GM23338 (cell line): ENCODE measurements at regions not wholly inside any gene's neighbourhood (a gene's known extent, or its start where the extent isn't known, plus 50 kb on each side); places are given as distances from the start of the nearest gene placed in this dataset.

ENCODE experiments used
- ATAC-seq: fragments of 200-7000 bp; cut with Tn5 transposase; 3 replicates; pipeline ENCODE4 v1.9.1; 2020
- DNase-seq: peaks from one replicate; pipeline ENCODE4 v3.0.0-alpha.2; 2015; ENCODE audit warnings: low spot score
- H2AFZ ChIP-seq: fragments of 200-600 bp; sonication (generic); 2 replicates; pipeline ENCODE4 v1.8.0; 2016; ENCODE audit warnings: antibody characterized with exemption, mild to moderate bottlenecking, moderate library complexity
- H3F3A ChIP-seq: fragments of 200-600 bp; sonication (generic); replicated peaks from 2 replicates; pipeline ENCODE4 v1.8.0; 2017; ENCODE audit warnings: antibody characterized with exemption, mixed run types, low read depth
- H3K27ac ChIP-seq: fragments of 200-600 bp; sonication (generic); 2 replicates; pipeline ENCODE4 v1.6.1; 2016; ENCODE audit warnings: low read depth
- H3K27me3 ChIP-seq: fragments of 200-600 bp; sonication (generic); 2 replicates; pipeline ENCODE4 v1.8.0; 2016; ENCODE audit warnings: mild to moderate bottlenecking, mixed run types, moderate library complexity; ENCODE audit not compliant: insufficient read depth
- H3K36me3 ChIP-seq: fragments of 200-600 bp; sonication (generic); 2 replicates; pipeline ENCODE4 v1.8.0; 2016; ENCODE audit warnings: mild to moderate bottlenecking; ENCODE audit not compliant: insufficient read depth
- H3K4me1 ChIP-seq: fragments of 200-600 bp; sonication (generic); 2 replicates; pipeline ENCODE4 v1.8.0; 2016; ENCODE audit warnings: mild to moderate bottlenecking, moderate library complexity; ENCODE audit not compliant: insufficient read depth
- H3K4me2 ChIP-seq: fragments of 200-600 bp; sonication (generic); 2 replicates; pipeline ENCODE4 v1.7.1; 2017; ENCODE audit warnings: mixed run types
- H3K4me3 ChIP-seq: fragments of 200-600 bp; sonication (generic); 2 replicates; pipeline ENCODE4 v1.6.1; 2016; ENCODE audit warnings: mixed run types
- H3K79me2 ChIP-seq: fragments of 200-600 bp; sonication (generic); replicated peaks from 2 replicates; pipeline ENCODE4 v1.8.0; 2017; ENCODE audit warnings: mild to moderate bottlenecking; ENCODE audit not compliant: insufficient read depth
- H3K9me2 ChIP-seq: fragments of 200-600 bp; sonication (generic); 2 replicates; pipeline ENCODE4 v1.8.0; 2017; ENCODE audit not compliant: insufficient read depth
- H4K20me1 ChIP-seq: fragments of 200-600 bp; sonication (generic); replicated peaks from 2 replicates; pipeline ENCODE4 v1.8.0; 2017; ENCODE audit warnings: mild to moderate bottlenecking; ENCODE audit not compliant: insufficient read depth
- H3K27ac Mint-ChIP-seq: 2 replicates; pipeline ENCODE4 v1.8.0; 2020; ENCODE audit warnings: inconsistent platforms, mild to moderate bottlenecking, moderate library complexity, mixed read lengths
- H3K27me3 Mint-ChIP-seq: 3 replicates; pipeline ENCODE4 v1.8.0; 2022; ENCODE audit warnings: low read depth, mild to moderate bottlenecking, moderate library complexity, mixed read lengths, inconsistent platforms; ENCODE audit not compliant: insufficient read depth, poor library complexity
- H3K36me3 Mint-ChIP-seq: 3 replicates; pipeline ENCODE4 v1.8.0; 2021; ENCODE audit warnings: low read depth, mild to moderate bottlenecking, inconsistent platforms, moderate library complexity, mixed read lengths
- H3K4me1 Mint-ChIP-seq: 3 replicates; pipeline ENCODE4 v1.8.0; 2020; ENCODE audit warnings: mild to moderate bottlenecking, inconsistent platforms, mixed read lengths
- H3K4me3 Mint-ChIP-seq: 3 replicates; pipeline ENCODE4 v1.8.0; 2021; ENCODE audit warnings: moderate library complexity, mild to moderate bottlenecking, inconsistent platforms, mixed read lengths
- H3K9me3 Mint-ChIP-seq: 3 replicates; pipeline ENCODE4 v1.8.0; 2020; ENCODE audit warnings: moderate library complexity, mild to moderate bottlenecking, inconsistent platforms, mixed read lengths
- CREB1 ChIP-seq: fragments of 250-450 bp; sonication (Bioruptor Pico); IDR thresholded peaks from 2 replicates; pipeline ENCODE4 v1.5.0; 2020; ENCODE audit warnings: low read depth, mild to moderate bottlenecking, moderate library complexity
- CTCF ChIP-seq, 2 experiments: fragments of 200-600 bp in 1 of 2; sonication (generic) in 1 of 2; conservative IDR thresholded peaks; 2 replicates each; pipeline versions ENCODE4 v1.5.1 to v1.6.1; 2016 to 2017; ENCODE audit warnings: antibody characterized with exemption in 2 of 2, low read depth in 2 of 2, mild to moderate bottlenecking in 2 of 2, moderate library complexity in 1 of 2
- ETS1 ChIP-seq: IDR thresholded peaks from 2 replicates; pipeline ENCODE4 v1.6.1; 2016; ENCODE audit warnings: antibody characterized with exemption
- EZH2 ChIP-seq: fragments of 200-600 bp; sonication (generic); IDR thresholded peaks from one replicate; pipeline ENCODE4 v1.8.0; 2017; ENCODE audit warnings: antibody characterized with exemption, mild to moderate bottlenecking, low read depth; ENCODE audit not compliant: unreplicated experiment
- EZH2phosphoT487 ChIP-seq: fragments of 200-600 bp; sonication (generic); IDR thresholded peaks from one replicate; pipeline ENCODE4 v1.8.1; 2018; ENCODE audit warnings: antibody characterized with exemption; ENCODE audit not compliant: unreplicated experiment
- JUNB ChIP-seq: IDR thresholded peaks from one replicate; pipeline ENCODE4 v1.6.1; 2016; ENCODE audit warnings: antibody characterized with exemption; ENCODE audit not compliant: unreplicated experiment
- NANOG ChIP-seq: IDR thresholded peaks from 2 replicates; pipeline ENCODE4 v1.6.1; 2016; ENCODE audit warnings: antibody characterized with exemption, borderline replicate concordance
- POLR2AphosphoS5 ChIP-seq: IDR thresholded peaks from 2 replicates; pipeline ENCODE4 v1.6.1; 2016; ENCODE audit warnings: antibody characterized with exemption, low read depth
- REST ChIP-seq: IDR thresholded peaks from one replicate; pipeline ENCODE4 v1.6.1; 2018; ENCODE audit warnings: antibody characterized with exemption; ENCODE audit not compliant: unreplicated experiment
- STAT1 ChIP-seq: IDR thresholded peaks from one replicate; pipeline ENCODE4 v1.6.1; 2016; ENCODE audit warnings: antibody characterized with exemption; ENCODE audit not compliant: unreplicated experiment
- ZNF114 ChIP-seq: fragments of 250-450 bp; sonication (Bioruptor Pico); IDR thresholded peaks from 2 replicates; pipeline ENCODE4 v1.5.0; 2020; ENCODE audit warnings: mild to moderate bottlenecking, moderate library complexity
- ZNF331 ChIP-seq: fragments of 250-450 bp; sonication (Bioruptor Pico); IDR thresholded peaks from 2 replicates; pipeline ENCODE4 v1.5.0; 2020; ENCODE audit warnings: low read depth, mild to moderate bottlenecking, moderate library complexity

GRCh38 chr20:19001177-19001576 lies 187.6 kb downstream of the SCP2D1 start:
- no peak overlapping the region for H3K4me2 ChIP-seq
- H3K27me3 ChIP-seq = no peaks in the 10 kb centered on the region
- H3K79me2 ChIP-seq = no peaks in the 10 kb centered on the region
- H3K4me3 Mint-ChIP-seq = no peak overlapping the region
- no peaks in the 10 kb centered on the region for H3F3A ChIP-seq
- H3K36me3 Mint-ChIP-seq = no peaks in the 10 kb centered on the region
- H2AFZ ChIP-seq = no peak overlapping the region
- DNase-seq (no peak), ATAC-seq (no peak)
- no peaks in the 10 kb centered on the region for H3K36me3 ChIP-seq
- peaks cover 15% of the 10 kb centered on the region for H3K9me2 ChIP-seq
- TF ChIP-seq CREB1 (CRISPR knock-in tag) (no peak), CTCF (conservative IDR thresholded peaks at IDR 0.05; ENCODE audit: low read depth in 2 of 2) (no peak), EZH2phosphoT487 (no peak), JUNB (no peak)
- H3K27ac Mint-ChIP-seq = no peak overlapping the region
- H3K4me1 Mint-ChIP-seq = peaks cover 3% of the 10 kb centered on the region; the same call in 1 of the 3 replicates
- H4K20me1 ChIP-seq = no peaks in the 10 kb centered on the region
- no peaks in the 10 kb centered on the region for H3K4me1 ChIP-seq
- H3K9me3 Mint-ChIP-seq = peaks cover 2% of the 10 kb centered on the region; the same call in 1 of the 3 replicates
- H3K4me3 ChIP-seq = no peak overlapping the region
- no peaks in the 10 kb centered on the region for H3K27me3 Mint-ChIP-seq
- H3K27ac ChIP-seq = no peak overlapping the region

GRCh38 chr20:19003366-19004336 lies 190.1 kb downstream of the SCP2D1 start:
- Mint-ChIP-seq H3K4me3 (no peak overlapping the region), H3K4me1 (peaks cover 3% of the 10 kb centered on the region; the same call in 1 of the 3 replicates), H3K9me3 (no peaks in the 10 kb centered on the region), H3K36me3 (no peaks in the 10 kb centered on the region), H3K27me3 (peaks cover 4% of the 10 kb centered on the region), H3K27ac (no peak overlapping the region)
- Histone ChIP-seq H3K27me3 (no peaks in the 10 kb centered on the region), H3K79me2 (no peaks in the 10 kb centered on the region), H3K4me3 (no peak overlapping the region), H3F3A (no peaks in the 10 kb centered on the region), H3K9me2 (peaks cover 5% of the 10 kb centered on the region; the same call in 1 of the 2 replicates), H3K4me1 (no peaks in the 10 kb centered on the region), H2AFZ (peak overlapping the region; percentile 66; the same call in 1 of the 2 replicates), H4K20me1 (no peaks in the 10 kb centered on the region), H3K36me3 (no peaks in the 10 kb centered on the region), H3K4me2 (no peak overlapping the region), H3K27ac (no peak overlapping the region)
- ATAC-seq (no peak), DNase-seq (no peak)
- TF ChIP-seq POLR2AphosphoS5 = no peak
- no peak for TF ChIP-seq JUNB
- no peak for TF ChIP-seq NANOG
- TF ChIP-seq STAT1 = no peak
- TF ChIP-seq EZH2 = no peak
- TF ChIP-seq ETS1 = no peak
- TF ChIP-seq ZNF331 (CRISPR knock-in tag) = no peak
- no peak for TF ChIP-seq REST
- TF ChIP-seq EZH2phosphoT487 = no peak
- TF ChIP-seq CREB1 (CRISPR knock-in tag) = no peak
- no peak for TF ChIP-seq ZNF114 (CRISPR knock-in tag)
- TF ChIP-seq CTCF (conservative IDR thresholded peaks at IDR 0.05; ENCODE audit: low read depth in 2 of 2) = no peak
